Stimulated activated CD8-positive, alpha-beta memory T cell treated with anti-CD3 and anti-CD28 coated beads, Interleukin-15, amount 100 ng/mL, for 4 hours (primary cell): ENCODE measurements at regions not wholly inside any gene's neighbourhood (a gene's known extent, or its start where the extent isn't known, plus 50 kb on each side); places are given as distances from the start of the nearest gene placed in this dataset.
"Not testable (repeated sequence)": the region's sequence is repeated elsewhere in the genome, so short reads cannot be mapped to it uniquely, and the experiment has no call there.

Source experiments
- DNase-seq, 2 donors: peaks; one replicate each; pipeline ENCODE4 v3.0.0-alpha.2; 2020; ENCODE audit warnings: low read depth in 2 of 2

GRCh38 chr3:30297112-30297511 is 309.3 kb upstream of the TGFBR2 start:
- no peak for DNase-seq

- no peak for DNase-seq
Observed at GRCh38 chr3:30299674-30300385, 306.6 kb upstream of the TGFBR2 start.

DNA sequence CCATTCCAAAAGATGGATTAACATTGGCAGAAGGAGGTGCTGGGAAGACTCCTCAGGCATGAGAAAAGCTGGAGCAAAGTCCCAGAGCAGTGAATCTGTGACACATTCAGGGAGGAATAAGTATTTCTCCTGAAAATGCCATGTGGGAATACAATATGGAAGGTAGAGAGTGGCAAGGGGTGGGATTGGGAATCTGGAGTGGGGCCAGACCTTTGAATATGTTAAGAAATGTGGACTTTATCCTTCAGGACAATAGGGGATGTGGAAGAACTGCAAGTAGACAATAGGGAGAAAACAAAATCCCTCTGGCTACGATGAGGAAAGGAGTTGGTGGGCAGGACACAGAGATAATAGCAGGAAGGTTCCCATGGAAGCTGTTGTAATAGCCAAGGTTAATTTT is 305.6 kb upstream of the TGFBR2 start:
- no peak for DNase-seq

DNA sequence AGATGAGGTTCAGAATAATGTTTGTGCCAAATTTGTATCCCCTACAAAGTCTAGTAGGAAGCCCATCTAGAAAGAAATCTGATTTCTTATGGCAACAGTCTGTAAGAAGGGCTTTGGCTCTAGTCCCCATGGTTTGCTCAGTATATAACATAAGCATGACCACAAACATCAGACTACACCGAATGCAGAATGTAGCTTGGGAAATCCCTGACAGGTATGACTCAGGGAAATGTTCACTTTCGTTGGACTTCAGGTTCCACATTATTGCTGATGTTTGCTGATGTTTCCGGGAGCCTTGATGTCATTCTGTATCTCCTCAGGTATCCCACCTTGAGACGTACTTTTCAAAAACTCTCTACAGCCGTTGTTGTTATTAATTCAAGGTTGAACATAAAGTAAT is 304.4 kb upstream of the TGFBR2 start:
- DNase-seq: no peak

- no peak for DNase-seq
Observed at GRCh38 chr3:30303770-30304169, 302.6 kb upstream of the TGFBR2 start.

DNA sequence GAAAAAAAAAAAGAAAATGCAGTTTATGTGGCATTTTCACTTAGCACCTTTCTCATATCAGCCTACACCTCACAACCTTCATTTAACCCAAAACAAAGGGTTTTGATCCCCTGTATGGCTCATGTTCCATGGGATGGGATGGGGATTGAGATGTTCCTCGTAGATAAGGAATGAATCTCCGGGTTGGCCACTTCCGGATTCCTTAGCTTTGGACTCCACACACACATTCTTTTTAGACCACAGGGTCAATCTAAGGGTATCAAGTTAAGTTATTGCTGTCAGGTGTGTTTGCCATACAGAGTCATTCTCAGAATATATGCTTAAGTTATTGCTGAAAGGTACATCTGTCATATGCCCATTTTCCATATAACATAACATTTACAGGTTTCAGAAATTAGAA is 301.4 kb upstream of the TGFBR2 start:
- DNase-seq: no peak

DNA sequence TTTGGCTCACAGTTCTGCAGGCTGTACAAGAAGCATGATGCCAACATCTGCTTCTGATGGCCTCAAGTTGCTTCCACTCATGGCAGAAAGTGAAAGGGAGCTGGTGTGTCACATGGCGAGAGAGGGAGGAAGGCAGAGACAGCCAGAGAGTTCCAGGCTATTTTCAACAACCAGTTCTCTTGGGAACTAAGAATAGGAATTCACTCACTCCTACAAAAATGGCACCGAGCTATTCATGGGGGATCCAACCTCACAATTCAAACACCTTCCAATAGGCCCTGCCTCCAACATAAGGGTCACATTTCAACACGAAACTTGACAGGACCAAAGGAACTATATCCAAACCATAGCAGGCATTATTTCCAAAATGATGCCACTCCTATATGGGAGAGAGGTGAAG is 299.5 kb upstream of the TGFBR2 start:
- no peak for DNase-seq

DNA sequence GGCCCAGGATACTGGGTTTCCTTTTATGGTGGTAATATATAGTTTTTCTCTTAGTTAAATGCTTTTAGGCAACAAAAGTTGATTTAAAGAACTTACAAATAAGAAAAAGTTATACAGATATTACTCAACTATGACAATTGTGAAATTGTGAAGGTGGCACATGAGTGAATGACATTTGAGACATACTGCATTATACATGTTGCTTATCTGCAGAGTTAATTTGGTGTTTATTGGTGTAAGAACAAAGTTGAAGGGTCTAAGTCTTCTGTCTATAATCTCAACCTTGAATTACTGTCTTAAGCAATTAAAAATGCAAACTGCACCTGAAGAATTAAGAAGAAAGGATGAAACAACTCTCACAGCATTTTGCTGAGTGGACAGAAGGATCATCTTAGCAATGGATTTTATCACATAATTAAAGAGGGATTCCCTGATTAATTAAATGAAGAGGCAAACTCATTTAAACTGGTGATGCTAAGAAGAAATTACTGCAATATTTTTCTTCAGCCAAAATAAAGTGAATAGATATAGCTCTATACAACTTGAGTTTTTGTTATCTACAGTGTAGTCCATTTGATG is 298.9 kb upstream of the TGFBR2 start:
- no peak for DNase-seq

DNA sequence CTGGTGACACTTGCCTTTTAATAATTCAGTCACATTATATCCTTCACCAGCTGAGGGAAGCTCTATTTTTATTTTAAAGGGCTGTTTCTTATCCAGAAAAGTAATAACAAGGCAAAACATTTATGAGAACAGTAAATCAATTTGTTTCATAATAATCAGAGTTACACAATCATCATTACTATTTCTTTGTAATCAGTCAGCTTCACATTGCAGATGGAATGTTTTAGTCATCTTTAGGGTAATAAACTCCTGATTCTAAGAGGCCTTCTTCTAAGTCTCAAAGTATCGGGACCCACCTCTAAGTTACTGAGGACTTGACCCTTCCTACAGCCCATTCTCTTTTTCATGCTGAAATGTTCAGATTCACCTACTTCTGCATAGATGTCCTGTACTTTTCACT is 298.3 kb upstream of the TGFBR2 start:
- no peak for DNase-seq

GRCh38 chr3:30309961-30310954 is 296.1 kb upstream of the TGFBR2 start:
- DNase-seq: no peak

DNA sequence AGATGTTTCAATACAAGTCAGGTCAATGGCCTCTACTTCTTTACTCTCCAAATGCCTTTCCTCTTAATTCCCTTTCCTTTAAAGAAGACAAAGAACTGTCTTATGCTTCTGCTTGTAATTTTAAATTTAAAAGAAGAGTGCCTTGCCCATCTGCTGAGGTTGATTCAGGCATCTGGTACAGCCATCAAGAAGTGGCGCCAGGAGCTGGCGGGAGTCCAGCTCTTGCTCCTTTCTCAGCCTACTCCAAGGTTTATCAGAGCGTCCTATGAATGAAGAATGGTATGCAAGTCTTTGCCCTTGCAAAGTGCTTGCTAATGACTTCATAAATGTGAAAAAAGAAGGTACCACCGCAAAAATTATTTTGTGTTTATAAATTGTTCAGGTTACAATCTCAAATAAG is 294.6 kb upstream of the TGFBR2 start:
- no peak for DNase-seq

GRCh38 chr3:30313840-30314239 is 292.6 kb upstream of the TGFBR2 start:
- no peak for DNase-seq

- DNase-seq: no peak
Observed at GRCh38 chr3:30314757-30315325, 291.6 kb upstream of the TGFBR2 start.

DNA sequence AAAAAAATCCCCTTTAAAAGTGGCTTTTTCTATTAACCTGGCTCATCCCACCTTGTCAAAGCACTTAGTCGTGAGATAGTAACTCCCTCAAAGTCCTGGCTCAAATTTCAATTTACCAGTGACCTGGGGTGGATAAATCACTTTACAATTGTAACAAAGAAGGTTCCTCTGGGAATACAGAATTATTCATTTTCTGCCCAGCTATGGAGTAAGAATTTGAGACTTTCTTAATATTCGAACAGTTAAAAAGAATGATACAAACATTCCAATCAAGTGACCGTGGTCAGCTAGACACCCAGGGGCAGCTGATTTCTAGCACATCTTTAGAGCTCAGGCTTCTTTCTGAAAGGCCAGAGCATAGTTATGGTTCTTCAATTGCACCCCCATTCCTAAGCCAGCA is 291.0 kb upstream of the TGFBR2 start:
- DNase-seq: no peak

DNA sequence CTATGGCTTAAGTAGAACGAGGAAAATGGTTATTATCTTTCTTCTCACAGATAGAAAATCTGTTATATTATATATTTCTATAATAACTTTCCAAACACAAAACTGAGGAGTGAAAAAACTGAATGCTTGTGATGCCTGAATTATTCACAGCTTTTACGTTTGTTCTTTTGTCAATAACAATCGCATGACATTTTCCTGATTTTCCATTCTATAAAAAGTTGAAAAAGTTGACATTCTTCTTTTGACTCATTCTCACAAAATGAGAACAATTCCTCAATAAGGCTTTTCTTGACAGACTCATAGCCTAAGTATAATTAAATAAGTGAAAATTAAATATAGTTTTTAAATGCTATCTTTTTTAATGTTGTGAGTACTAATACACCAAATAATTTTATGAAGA is 288.8 kb upstream of the TGFBR2 start:
- DNase-seq: no peak

- DNase-seq: no peak
Observed at GRCh38 chr3:30318110-30318509, 288.3 kb upstream of the TGFBR2 start.

GRCh38 chr3:30319713-30320112 is 286.7 kb upstream of the TGFBR2 start:
- no peak for DNase-seq

- DNase-seq: no peak
Observed at GRCh38 chr3:30320392-30320791, 286.0 kb upstream of the TGFBR2 start.

GRCh38 chr3:30321065-30321464 is 285.3 kb upstream of the TGFBR2 start:
- DNase-seq: no peak

DNA sequence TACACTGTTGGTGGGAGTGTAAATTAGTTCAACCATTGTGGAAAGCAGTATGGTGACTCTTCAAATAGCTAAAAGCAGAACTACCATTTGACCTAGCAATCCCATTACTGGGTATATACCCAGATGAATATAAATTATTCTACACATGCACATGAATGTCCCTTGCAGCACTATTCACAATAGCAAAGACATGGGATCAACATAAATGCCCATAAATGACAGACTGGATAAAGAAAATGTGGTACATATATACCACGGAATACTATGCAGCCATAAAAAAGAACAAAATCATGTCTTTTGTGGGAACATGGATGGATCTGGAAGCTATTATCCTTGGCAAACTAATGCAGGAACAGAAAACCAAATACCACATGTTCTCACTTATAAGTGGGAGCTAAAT is 282.8 kb upstream of the TGFBR2 start:
- not testable (repeated sequence) for DNase-seq

DNA sequence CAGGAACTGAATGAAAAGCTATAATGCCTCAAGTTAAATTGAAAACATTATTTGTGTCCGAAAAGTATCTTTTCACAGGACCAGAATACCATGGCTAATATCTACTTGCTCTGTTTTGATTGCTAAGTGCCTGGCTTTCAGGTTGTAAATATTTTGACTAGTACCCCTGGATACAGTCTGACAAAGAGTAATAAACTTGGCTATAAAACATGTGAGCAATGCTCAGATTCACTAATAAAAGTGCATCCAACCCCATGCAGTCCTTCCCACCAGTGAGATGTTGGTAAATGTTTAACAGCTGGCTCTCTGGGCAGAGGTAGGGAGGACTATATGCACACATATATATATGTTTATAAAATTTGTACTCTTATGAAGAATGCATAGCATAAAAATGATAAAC is 281.8 kb upstream of the TGFBR2 start:
- DNase-seq: no peak

DNA sequence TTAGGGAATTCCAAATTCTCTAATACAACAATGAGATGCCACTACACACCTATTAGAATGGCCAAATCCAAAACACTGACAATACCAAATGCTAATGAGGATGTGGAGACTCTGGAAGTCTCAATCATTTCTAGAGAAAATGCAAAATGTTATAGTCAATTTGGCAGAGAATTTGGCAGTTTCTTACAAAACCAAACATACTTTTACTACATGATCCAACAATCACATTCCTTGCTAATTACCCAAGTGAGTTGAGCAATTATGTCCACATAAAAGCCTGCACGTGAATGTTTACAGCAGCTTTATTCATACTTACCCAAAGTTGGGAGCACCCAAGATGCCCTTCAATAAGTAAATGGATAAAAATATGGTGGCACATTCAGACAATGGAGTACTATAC is 278.4 kb upstream of the TGFBR2 start:
- DNase-seq: not testable (repeated sequence)
